WTC11 (cell line): ENCODE measurements at regions not wholly inside any gene's neighbourhood (a gene's known extent, or its start where the extent isn't known, plus 50 kb on each side); places are given as distances from the start of the nearest gene placed in this dataset.

Experiments
- ATAC-seq: fragments of 200-7000 bp; cut with Tn5 transposase; 2 replicates; pipeline ENCODE4 v1.10.0; 2021; ENCODE audit warnings: mild to moderate bottlenecking, moderate library complexity
- CTCF ChIA-PET: fragments of 300-600 bp; sonication (Branson Sonifier 250); formaldehyde crosslinking; loops from one replicate; lab custom pipeline; 2021; ENCODE audit warnings: antibody characterized with exemption; lab: Charles Lee
- POLR2A ChIA-PET: fragments of 350-600 bp; sonication (Branson Sonifier 250); formaldehyde crosslinking; loops from one replicate; lab custom pipeline; 2021; ENCODE audit warnings: antibody characterized with exemption; lab: Charles Lee
- DNase-seq: peaks from one replicate; pipeline ENCODE4 v3.0.0; 2021; ENCODE audit warnings: low spot score
- H3K27ac Mint-ChIP-seq: 2 replicates; pipeline ENCODE4 v1.8.0; 2021; ENCODE audit warnings: mixed read lengths
- H3K27me3 Mint-ChIP-seq: 2 replicates; pipeline ENCODE4 v1.8.0; 2021; ENCODE audit warnings: low read depth, mild to moderate bottlenecking, moderate library complexity, mixed read lengths
- H3K36me3 Mint-ChIP-seq: 2 replicates; pipeline ENCODE4 v1.8.0; 2021; ENCODE audit warnings: mixed read lengths
- H3K4me1 Mint-ChIP-seq: 2 replicates; pipeline ENCODE4 v1.8.0; 2022; ENCODE audit warnings: mixed read lengths
- H3K4me3 Mint-ChIP-seq: 2 replicates; pipeline ENCODE4 v1.8.0; 2021; ENCODE audit warnings: mild to moderate bottlenecking, moderate library complexity, mixed read lengths
- H3K9me3 Mint-ChIP-seq: 2 replicates; pipeline ENCODE4 v1.8.0; 2021; ENCODE audit warnings: mixed read lengths
- CREB1 ChIP-seq: sonication (generic); formaldehyde crosslinking; IDR thresholded peaks from 2 replicates; pipeline ENCODE4 v1.8.0; 2023; ENCODE audit warnings: mild to moderate bottlenecking, missing genetic modification reagents
- ESRRA ChIP-seq: sonication (generic); formaldehyde crosslinking; IDR thresholded peaks from 2 replicates; pipeline ENCODE4 v1.8.1; 2022; ENCODE audit warnings: mild to moderate bottlenecking, missing genetic modification reagents, borderline replicate concordance
- FOXJ3 ChIP-seq: sonication (generic); formaldehyde crosslinking; IDR thresholded peaks from 2 replicates; pipeline ENCODE4 v1.9.0; 2021; ENCODE audit warnings: missing genetic modification reagents, mild to moderate bottlenecking, borderline replicate concordance
- FOXP1 ChIP-seq: sonication (generic); formaldehyde crosslinking; IDR thresholded peaks from 2 replicates; pipeline ENCODE4 v1.8.0; 2022; ENCODE audit warnings: missing genetic modification reagents, mild to moderate bottlenecking, moderate library complexity, borderline replicate concordance
- IRF1 ChIP-seq: sonication (generic); formaldehyde crosslinking; IDR thresholded peaks from 2 replicates; pipeline ENCODE4 v1.8.0; 2023; ENCODE audit warnings: missing genetic modification reagents
- JAZF1 ChIP-seq: fragments of 250-450 bp; sonication (Bioruptor Pico); IDR thresholded peaks from 2 replicates; pipeline ENCODE4 v1.9.0; 2021; ENCODE audit warnings: moderate library complexity, mild to moderate bottlenecking, inconsistent platforms
- JUN ChIP-seq: sonication (generic); formaldehyde crosslinking; IDR thresholded peaks from 2 replicates; pipeline ENCODE4 v1.8.0; 2023; ENCODE audit warnings: mild to moderate bottlenecking, missing genetic modification reagents
- NR1H2 ChIP-seq: sonication (generic); formaldehyde crosslinking; IDR thresholded peaks from 2 replicates; pipeline ENCODE4 v1.9.0; 2021; ENCODE audit warnings: mild to moderate bottlenecking, moderate library complexity, missing genetic modification reagents
- PRDM15 ChIP-seq: sonication (generic); formaldehyde crosslinking; IDR thresholded peaks from 2 replicates; pipeline ENCODE4 v1.8.0; 2022; ENCODE audit warnings: missing genetic modification reagents
- PRRX2 ChIP-seq: fragments of 250-450 bp; sonication (Bioruptor Pico); IDR thresholded peaks from 2 replicates; pipeline ENCODE4 v1.8.0; 2021; ENCODE audit warnings: mild to moderate bottlenecking
- RORB ChIP-seq: fragments of 250-450 bp; sonication (Bioruptor Pico); IDR thresholded peaks from 2 replicates; pipeline ENCODE4 v1.9.0; 2021; ENCODE audit warnings: mild to moderate bottlenecking
- SP1 ChIP-seq: sonication (generic); formaldehyde crosslinking; conservative IDR thresholded peaks from 2 replicates; pipeline ENCODE4 v1.8.1; 2022; ENCODE audit warnings: missing genetic modification reagents
- ZBTB21 ChIP-seq: sonication (generic); formaldehyde crosslinking; IDR thresholded peaks from 2 replicates; pipeline ENCODE4 v1.8.1; 2023; ENCODE audit warnings: mild to moderate bottlenecking, missing genetic modification reagents, borderline replicate concordance
- ZBTB43 ChIP-seq: sonication (generic); formaldehyde crosslinking; IDR thresholded peaks from 2 replicates; pipeline ENCODE4 v1.8.1; 2023; ENCODE audit warnings: mild to moderate bottlenecking, missing genetic modification reagents
- ZMAT4 ChIP-seq: fragments of 250-450 bp; sonication (Bioruptor Pico); IDR thresholded peaks from 2 replicates; pipeline ENCODE4 v1.9.0; 2021; ENCODE audit warnings: mild to moderate bottlenecking
- ZNF121 ChIP-seq: sonication (generic); formaldehyde crosslinking; IDR thresholded peaks from 2 replicates; pipeline ENCODE4 v1.8.0; 2023; ENCODE audit warnings: missing genetic modification reagents
- ZNF232 ChIP-seq: sonication (generic); formaldehyde crosslinking; IDR thresholded peaks from 2 replicates; pipeline ENCODE4 v1.8.0; 2022; ENCODE audit warnings: mild to moderate bottlenecking, missing genetic modification reagents
- ZNF263 ChIP-seq: sonication (generic); formaldehyde crosslinking; IDR thresholded peaks from 2 replicates; pipeline ENCODE4 v1.8.1; 2022; ENCODE audit warnings: low read depth, mild to moderate bottlenecking, moderate library complexity, missing genetic modification reagents
- ZNF512 ChIP-seq: sonication (generic); formaldehyde crosslinking; IDR thresholded peaks from 2 replicates; pipeline ENCODE4 v1.8.1; 2022; ENCODE audit warnings: missing genetic modification reagents, borderline replicate concordance
- ZNF671 ChIP-seq: fragments of 250-450 bp; sonication (Bioruptor Pico); IDR thresholded peaks from 2 replicates; pipeline ENCODE4 v1.8.0; 2021; ENCODE audit warnings: mild to moderate bottlenecking
- TF ChIP-seq, protein P1 (sequence below): fragments of 250-450 bp; sonication (Bioruptor Pico); IDR thresholded peaks from 2 replicates; pipeline ENCODE4 v1.8.0; 2021; ENCODE audit warnings: mild to moderate bottlenecking
- TF ChIP-seq, protein P2 (sequence below): sonication (generic); formaldehyde crosslinking; IDR thresholded peaks from 2 replicates; pipeline ENCODE4 v1.8.1; 2023; ENCODE audit warnings: mild to moderate bottlenecking, missing genetic modification reagents, moderate library complexity
- TF ChIP-seq, protein P3 (sequence below): sonication (generic); formaldehyde crosslinking; IDR thresholded peaks from 2 replicates; pipeline ENCODE4 v1.8.1; 2022; ENCODE audit warnings: mild to moderate bottlenecking, moderate library complexity, missing genetic modification reagents

GRCh38 chr9:13865869-13866268 lies 448.1 kb downstream of the NFIB start:
- DNase-seq: no peak
- Mint-ChIP-seq H3K9me3 (no peaks in the 10 kb centered on the region; the same call in 1 of the 2 replicates), H3K36me3 (no peaks in the 10 kb centered on the region)
- POLR2A ChIA-PET: no interaction called here
- CTCF ChIA-PET: no interaction called here
- TF ChIP-seq ZNF232 (no peak), CREB1 (CRISPR knock-in tag) (no peak), FOXJ3 (CRISPR knock-in tag) (no peak)
- TF ChIP-seq, protein P1, sequence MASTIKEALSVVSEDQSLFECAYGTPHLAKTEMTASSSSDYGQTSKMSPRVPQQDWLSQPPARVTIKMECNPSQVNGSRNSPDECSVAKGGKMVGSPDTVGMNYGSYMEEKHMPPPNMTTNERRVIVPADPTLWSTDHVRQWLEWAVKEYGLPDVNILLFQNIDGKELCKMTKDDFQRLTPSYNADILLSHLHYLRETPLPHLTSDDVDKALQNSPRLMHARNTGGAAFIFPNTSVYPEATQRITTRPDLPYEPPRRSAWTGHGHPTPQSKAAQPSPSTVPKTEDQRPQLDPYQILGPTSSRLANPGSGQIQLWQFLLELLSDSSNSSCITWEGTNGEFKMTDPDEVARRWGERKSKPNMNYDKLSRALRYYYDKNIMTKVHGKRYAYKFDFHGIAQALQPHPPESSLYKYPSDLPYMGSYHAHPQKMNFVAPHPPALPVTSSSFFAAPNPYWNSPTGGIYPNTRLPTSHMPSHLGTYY (CRISPR knock-in tag): no peak
- TF ChIP-seq, protein P2, sequence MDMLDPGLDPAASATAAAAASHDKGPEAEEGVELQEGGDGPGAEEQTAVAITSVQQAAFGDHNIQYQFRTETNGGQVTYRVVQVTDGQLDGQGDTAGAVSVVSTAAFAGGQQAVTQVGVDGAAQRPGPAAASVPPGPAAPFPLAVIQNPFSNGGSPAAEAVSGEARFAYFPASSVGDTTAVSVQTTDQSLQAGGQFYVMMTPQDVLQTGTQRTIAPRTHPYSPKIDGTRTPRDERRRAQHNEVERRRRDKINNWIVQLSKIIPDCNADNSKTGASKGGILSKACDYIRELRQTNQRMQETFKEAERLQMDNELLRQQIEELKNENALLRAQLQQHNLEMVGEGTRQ (CRISPR knock-in tag): no peak
- TF ChIP-seq, all 79 proteins: peak for 0
- peaks cover 17% of the 10 kb centered on the region for H3K4me1 Mint-ChIP-seq
- H3K27ac Mint-ChIP-seq: no peak overlapping the region
- no peak overlapping the region for H3K4me3 Mint-ChIP-seq
- H3K27me3 Mint-ChIP-seq: no peaks in the 10 kb centered on the region
- ATAC-seq: no peak

- Mint-ChIP-seq H3K27ac (no peak overlapping the region), H3K27me3 (no peaks in the 10 kb centered on the region), H3K9me3 (no peaks in the 10 kb centered on the region), H3K4me3 (no peak overlapping the region), H3K4me1 (peaks cover 41% of the 10 kb centered on the region), H3K36me3 (no peaks in the 10 kb centered on the region)
- CTCF ChIA-PET: no interaction called here
- no peak for ATAC-seq
- no peak for DNase-seq
- no peak for TF ChIP-seq ZBTB21 (CRISPR knock-in tag)
- TF ChIP-seq IRF1: no peak
- no peak for TF ChIP-seq ESRRA (CRISPR knock-in tag)
- TF ChIP-seq ZBTB43 (CRISPR knock-in tag): no peak
- TF ChIP-seq JUN: no peak
- no peak for TF ChIP-seq JAZF1 (CRISPR knock-in tag)
- TF ChIP-seq NR1H2 (CRISPR knock-in tag): no peak
- TF ChIP-seq FOXP1 (CRISPR knock-in tag): no peak
- no peak for TF ChIP-seq RORB (CRISPR knock-in tag)
- no peak for TF ChIP-seq SP1 (CRISPR knock-in tag)
- TF ChIP-seq, protein P1 (CRISPR knock-in tag): no peak
- TF ChIP-seq ZNF671 (CRISPR knock-in tag): no peak
- no peak for TF ChIP-seq ZMAT4 (CRISPR knock-in tag)
- TF ChIP-seq ZNF263 (CRISPR knock-in tag): no peak
- TF ChIP-seq PRDM15 (CRISPR knock-in tag): no peak
- TF ChIP-seq, protein P3, sequence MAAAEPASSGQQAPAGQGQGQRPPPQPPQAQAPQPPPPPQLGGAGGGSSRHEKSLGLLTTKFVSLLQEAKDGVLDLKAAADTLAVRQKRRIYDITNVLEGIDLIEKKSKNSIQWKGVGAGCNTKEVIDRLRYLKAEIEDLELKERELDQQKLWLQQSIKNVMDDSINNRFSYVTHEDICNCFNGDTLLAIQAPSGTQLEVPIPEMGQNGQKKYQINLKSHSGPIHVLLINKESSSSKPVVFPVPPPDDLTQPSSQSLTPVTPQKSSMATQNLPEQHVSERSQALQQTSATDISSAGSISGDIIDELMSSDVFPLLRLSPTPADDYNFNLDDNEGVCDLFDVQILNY: no peak
- TF ChIP-seq ZNF121 (CRISPR knock-in tag): no peak
- no peak for TF ChIP-seq PRRX2 (CRISPR knock-in tag)
- no peak for TF ChIP-seq ZNF512
- TF ChIP-seq, protein P2 (CRISPR knock-in tag): no peak
- POLR2A ChIA-PET: no interaction called here
Observed at GRCh38 chr9:13863112-13863511, 450.8 kb downstream of the NFIB start.
